AG09319 (cell line): ENCODE measurements at regions not wholly inside any gene's neighbourhood (a gene's known extent, or its start where the extent isn't known, plus 50 kb on each side); places are given as distances from the start of the nearest gene placed in this dataset.

ENCODE experiments used
- DNase-seq: peaks from one replicate; pipeline ENCODE4 v3.0.0-alpha.2; 2010; ENCODE audit warnings: low read depth; ENCODE audit errors: extremely low read depth
- CTCF ChIP-seq: IDR thresholded peaks from 2 replicates; pipeline ENCODE4 v1.5.1; 2011; ENCODE audit warnings: low read depth, mild to moderate bottlenecking, inconsistent platforms, low read length, moderate library complexity

DNA sequence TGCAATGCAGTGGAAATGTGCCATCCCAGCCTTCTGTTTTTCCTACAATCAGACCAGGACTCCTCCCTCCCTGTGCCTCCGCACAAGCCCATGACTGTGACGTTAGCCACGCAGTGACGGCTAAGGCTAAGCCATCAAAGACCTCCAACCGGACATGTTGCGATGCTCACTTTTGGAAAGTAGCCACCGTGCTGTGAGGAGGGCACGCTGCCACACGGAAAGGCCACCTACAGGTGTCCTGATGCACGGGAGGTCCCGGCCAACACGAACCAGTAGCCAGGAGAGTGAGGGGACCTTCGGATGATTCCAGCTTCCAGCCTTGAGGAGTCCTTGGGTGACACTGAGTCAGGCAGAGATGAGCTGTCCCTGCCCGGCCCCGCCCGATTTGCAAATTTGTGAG is 53.9 kb downstream of the FOXL1 start:
- no peak for DNase-seq

GRCh38 chr16:86632944-86633343 is 54.6 kb downstream of the FOXL1 start:
- DNase-seq, result no peak
- TF ChIP-seq CTCF, result no peak

More for the DNA sequence above, 53.9 kb downstream of the FOXL1 start:
- TF ChIP-seq CTCF, result no peak

DNA sequence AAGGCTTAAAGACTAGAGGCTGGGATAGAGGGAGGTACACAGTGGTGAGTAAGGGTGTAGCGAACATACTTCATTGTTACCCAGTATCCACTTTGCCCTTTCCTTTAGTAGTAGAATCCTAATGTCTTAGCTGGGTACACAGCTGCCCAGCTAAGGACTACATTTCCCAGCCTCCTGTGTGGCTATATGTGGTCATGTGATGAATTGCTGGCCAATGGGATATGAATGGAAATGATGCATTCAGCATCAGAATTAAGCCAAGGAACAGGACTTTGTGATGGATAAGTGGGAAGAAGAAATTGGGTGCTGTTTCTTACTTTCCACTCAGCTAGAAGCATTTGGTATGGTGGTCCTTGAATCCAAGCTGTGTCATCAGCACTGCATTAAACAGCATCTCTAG is 55.9 kb downstream of the FOXL1 start:
- DNase-seq, result no peak
- no peak for TF ChIP-seq CTCF

DNA sequence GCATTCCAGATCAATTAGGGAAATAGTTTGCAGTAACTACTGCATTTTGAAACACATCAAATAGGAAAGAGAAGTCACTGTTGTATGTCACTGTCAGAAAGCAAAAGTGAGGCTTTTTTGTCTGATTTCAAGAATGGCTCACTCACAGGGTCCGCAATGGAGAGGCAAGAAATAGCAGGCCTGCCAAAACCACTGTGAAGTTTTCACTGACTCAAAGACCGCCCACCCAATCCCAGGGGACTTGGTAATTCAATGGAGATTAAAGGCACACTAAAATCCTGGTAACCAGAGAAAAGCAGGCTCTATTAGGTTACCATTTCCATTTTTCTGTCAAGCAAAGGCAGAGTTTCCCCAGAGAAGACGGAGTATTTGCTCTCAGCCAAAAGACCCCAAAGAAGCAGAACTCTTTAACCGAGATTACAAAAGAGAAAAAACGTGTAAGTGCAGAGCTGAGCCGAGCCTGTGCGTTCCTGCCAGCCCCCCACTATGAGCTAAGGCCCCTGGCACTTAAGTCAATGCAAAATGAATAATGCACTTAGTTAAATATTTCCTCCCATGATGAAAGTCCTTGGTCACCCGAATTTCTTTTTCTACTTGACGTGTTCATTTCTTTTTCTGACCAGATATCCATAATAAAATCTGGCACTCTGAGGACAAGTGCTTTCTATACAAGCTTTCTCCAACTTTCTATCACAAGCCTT is 57.0 kb downstream of the FOXL1 start:
- no peak for TF ChIP-seq CTCF
- no peak for DNase-seq

DNA sequence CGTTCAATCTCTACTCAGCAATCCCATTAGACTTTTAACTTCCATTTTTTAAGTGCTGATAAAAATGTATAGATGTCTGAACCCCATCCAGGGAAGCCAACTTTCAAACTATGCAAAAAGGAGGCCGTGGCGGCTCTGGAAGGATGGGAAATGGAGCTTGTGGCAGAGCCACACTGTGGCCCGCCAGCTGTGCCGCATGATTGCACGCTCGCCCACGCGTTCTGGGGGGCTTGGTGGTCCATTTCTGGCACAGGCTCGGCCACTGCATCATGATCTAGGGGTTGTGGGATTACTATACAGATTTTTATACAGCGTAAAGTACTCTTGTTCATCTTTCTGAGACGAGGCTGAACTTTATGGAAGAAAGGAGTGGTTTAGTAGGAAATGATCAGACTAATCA is 57.6 kb downstream of the FOXL1 start:
- no peak for TF ChIP-seq CTCF
- DNase-seq, result no peak

GRCh38 chr16:86637744-86638143 is 59.4 kb downstream of the FOXL1 start:
- TF ChIP-seq CTCF, result no peak

GRCh38 chr16:86638642-86639041 is 60.3 kb downstream of the FOXL1 start:
- DNase-seq, result no peak
- no peak for TF ChIP-seq CTCF

More at GRCh38 chr16:86637744-86638143, 59.4 kb downstream of the FOXL1 start:
- DNase-seq, result no peak
